ENCODE measurements at regions not wholly inside any gene's neighbourhood (a gene's known extent, or its start where the extent isn't known, plus 50 kb on each side); places are given as distances from the start of the nearest gene placed in this dataset.

DNA sequence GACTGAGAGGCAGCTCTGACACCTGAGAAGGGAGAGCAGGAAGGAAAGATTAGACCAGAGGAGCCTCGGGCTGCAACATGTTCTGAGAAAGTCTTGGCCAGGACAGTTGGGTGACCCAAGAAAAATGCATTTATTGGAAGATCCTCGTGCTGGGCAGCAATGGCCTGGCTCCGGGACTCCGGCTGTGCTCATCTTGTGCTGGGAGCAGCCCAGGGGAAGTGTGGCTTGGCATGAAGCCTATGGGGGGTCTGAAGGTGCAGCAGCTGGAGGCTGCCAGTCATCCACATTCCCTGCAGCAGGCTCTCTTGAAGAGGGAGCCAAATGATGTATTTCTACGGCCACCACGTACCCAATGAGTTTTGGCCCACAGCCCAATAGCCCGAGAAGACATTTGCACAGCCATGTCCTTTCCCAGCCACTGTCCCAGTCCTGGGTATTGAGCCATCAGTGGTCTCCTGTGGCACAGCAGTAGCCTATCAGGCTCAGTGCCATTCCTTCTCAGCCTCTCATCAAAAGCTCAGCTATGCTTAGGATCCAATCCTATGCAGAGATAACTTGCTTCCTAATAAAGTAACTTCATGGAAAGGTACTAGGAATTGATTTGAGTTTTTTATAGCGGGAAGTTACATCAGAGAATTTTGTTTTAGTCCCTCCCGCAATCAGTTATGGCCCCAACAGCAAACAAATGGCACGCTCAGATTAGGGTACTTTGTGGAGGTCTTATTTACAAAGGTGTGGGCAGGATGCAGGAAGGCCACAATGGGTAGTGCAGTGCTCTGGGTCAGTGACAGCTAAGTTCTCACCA lies 76.0 kb upstream of the MEDAG start:
- intact Hi-C loops (cut with DNase I; ENCODE audit: low total_unique reads): no loop called here
- no peak overlapping the region for H3K27ac ChIP-seq
- WGBS, 5 donors: 87 to 93% (median 88%) methylated on average over 9 to 10 of the region's 10 CpGs
- TF ChIP-seq POLR2AphosphoS5 (IDR thresholded peaks at IDR 0.05): no peak
- TF ChIP-seq, protein P1, sequence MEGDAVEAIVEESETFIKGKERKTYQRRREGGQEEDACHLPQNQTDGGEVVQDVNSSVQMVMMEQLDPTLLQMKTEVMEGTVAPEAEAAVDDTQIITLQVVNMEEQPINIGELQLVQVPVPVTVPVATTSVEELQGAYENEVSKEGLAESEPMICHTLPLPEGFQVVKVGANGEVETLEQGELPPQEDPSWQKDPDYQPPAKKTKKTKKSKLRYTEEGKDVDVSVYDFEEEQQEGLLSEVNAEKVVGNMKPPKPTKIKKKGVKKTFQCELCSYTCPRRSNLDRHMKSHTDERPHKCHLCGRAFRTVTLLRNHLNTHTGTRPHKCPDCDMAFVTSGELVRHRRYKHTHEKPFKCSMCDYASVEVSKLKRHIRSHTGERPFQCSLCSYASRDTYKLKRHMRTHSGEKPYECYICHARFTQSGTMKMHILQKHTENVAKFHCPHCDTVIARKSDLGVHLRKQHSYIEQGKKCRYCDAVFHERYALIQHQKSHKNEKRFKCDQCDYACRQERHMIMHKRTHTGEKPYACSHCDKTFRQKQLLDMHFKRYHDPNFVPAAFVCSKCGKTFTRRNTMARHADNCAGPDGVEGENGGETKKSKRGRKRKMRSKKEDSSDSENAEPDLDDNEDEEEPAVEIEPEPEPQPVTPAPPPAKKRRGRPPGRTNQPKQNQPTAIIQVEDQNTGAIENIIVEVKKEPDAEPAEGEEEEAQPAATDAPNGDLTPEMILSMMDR (IDR thresholded peaks at IDR 0.05 in 8 of 11, conservative IDR thresholded peaks at IDR 0.05 in 3 of 11): no peak
- TF ChIP-seq POLR2A (IDR thresholded peaks at IDR 0.05): no peak
- no peaks in the 10 kb centered on the region for H3K36me3 ChIP-seq
- no peaks in the 10 kb centered on the region for H3K9me3 ChIP-seq
- peaks cover 0 to 9% (median 0%) of the 10 kb centered on the region in 7 donors for H3K27me3 ChIP-seq (replicated peaks in 1 of 7)
- H3K4me3 ChIP-seq: no peak overlapping the region
- DNase-seq: no peak
- H3K4me1 ChIP-seq: no peaks in the 10 kb centered on the region

- Histone ChIP-seq H3K4me3 (no peak overlapping the region), H3K4me1 (no peaks in the 10 kb centered on the region), H3K36me3 (no peaks in the 10 kb centered on the region), H3K27me3 (replicated peaks in 1 of 7) (peaks cover 0 to 11% (median 0%) of the 10 kb centered on the region in 7 donors), H3K27ac (no peak overlapping the region), H3K9me3 (no peaks in the 10 kb centered on the region)
- intact Hi-C loops (cut with DNase I; ENCODE audit: low total_unique reads): no loop called here
- DNase-seq: no peak
- TF ChIP-seq, protein P1 (IDR thresholded peaks at IDR 0.05 in 8 of 11, conservative IDR thresholded peaks at IDR 0.05 in 3 of 11): no peak
- TF ChIP-seq POLR2AphosphoS5 (IDR thresholded peaks at IDR 0.05): no peak
- TF ChIP-seq POLR2A (IDR thresholded peaks at IDR 0.05): no peak
- 67 to 100% (median 72%) methylated on average over 1 of the region's 1 CpG; no CpG with 5 or more reads in 1 of the 5 donors for WGBS, 5 donors
Observed at GRCh38 chr13:30830638-30830965, 75.5 kb upstream of the MEDAG start.

DNA sequence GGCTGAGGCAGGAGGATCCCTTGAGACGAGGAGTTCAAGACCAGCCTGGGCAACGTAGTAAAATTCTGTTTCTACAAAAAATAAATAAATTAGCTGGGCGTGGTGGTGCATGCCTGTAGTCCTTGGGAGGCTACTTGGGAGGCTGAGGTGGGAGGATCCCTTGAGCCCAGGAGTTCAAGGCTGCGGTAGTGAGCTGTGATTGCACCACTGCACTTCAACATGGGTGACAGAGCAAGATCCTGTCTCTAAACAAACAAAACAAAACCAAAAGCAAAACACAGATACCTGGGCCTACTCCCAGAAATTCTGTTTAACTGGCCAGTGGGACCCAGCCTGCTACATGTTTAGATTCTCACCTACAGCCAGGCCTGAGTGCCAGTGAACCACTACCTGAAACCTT lies 74.6 kb upstream of the MEDAG start:
- H3K4me3 ChIP-seq: no peak overlapping the region
- TF ChIP-seq, protein P1 (IDR thresholded peaks at IDR 0.05 in 8 of 11, conservative IDR thresholded peaks at IDR 0.05 in 3 of 11): no peak
- TF ChIP-seq POLR2AphosphoS5 (IDR thresholded peaks at IDR 0.05) (no peak), POLR2A (IDR thresholded peaks at IDR 0.05) (no peak)
- peaks cover 0 to 18% (median 0%) of the 10 kb centered on the region in 7 donors for H3K27me3 ChIP-seq (replicated peaks in 1 of 7)
- intact Hi-C loops (cut with DNase I; ENCODE audit: low total_unique reads): no loop called here
- H3K36me3 ChIP-seq: no peaks in the 10 kb centered on the region
- no peaks in the 10 kb centered on the region for H3K9me3 ChIP-seq
- H3K4me1 ChIP-seq: no peaks in the 10 kb centered on the region
- WGBS, 5 donors: 85 to 96% (median 93%) methylated on average over 4 of the region's 4 CpGs
- H3K27ac ChIP-seq: no peak overlapping the region
- DNase-seq: no peak

- intact Hi-C loops (cut with DNase I; ENCODE audit: low total_unique reads): no loop called here
- WGBS, 5 donors: 88 to 98% (median 94%) methylated on average over 3 to 4 of the region's 4 CpGs
- DNase-seq: no peak
Observed at GRCh38 chr13:30832377-30832776, 73.7 kb upstream of the MEDAG start.

More at GRCh38 chr13:30832377-30832776, 73.7 kb upstream of the MEDAG start:
- H3K36me3 ChIP-seq: no peaks in the 10 kb centered on the region
- no peak overlapping the region for H3K27ac ChIP-seq
- TF ChIP-seq, protein P1 (IDR thresholded peaks at IDR 0.05 in 8 of 11, conservative IDR thresholded peaks at IDR 0.05 in 3 of 11): no peak
- TF ChIP-seq POLR2A (IDR thresholded peaks at IDR 0.05): no peak
- no peak for TF ChIP-seq POLR2AphosphoS5 (IDR thresholded peaks at IDR 0.05)
- peaks cover 0 to 27% (median 0%) of the 10 kb centered on the region in 7 donors for H3K27me3 ChIP-seq (replicated peaks in 1 of 7)
- H3K4me1 ChIP-seq: no peaks in the 10 kb centered on the region
- H3K9me3 ChIP-seq: no peaks in the 10 kb centered on the region
- no peak overlapping the region for H3K4me3 ChIP-seq

All from spleen (tissue), 11 donors.